ENCODE measurements at regions not wholly inside any gene's neighbourhood (a gene's known extent, or its start where the extent isn't known, plus 50 kb on each side); places are given as distances from the start of the nearest gene placed in this dataset.
"Not testable (repeated sequence)": the region's sequence is repeated elsewhere in the genome, so short reads cannot be mapped to it uniquely, and the experiment has no call there.

DNA sequence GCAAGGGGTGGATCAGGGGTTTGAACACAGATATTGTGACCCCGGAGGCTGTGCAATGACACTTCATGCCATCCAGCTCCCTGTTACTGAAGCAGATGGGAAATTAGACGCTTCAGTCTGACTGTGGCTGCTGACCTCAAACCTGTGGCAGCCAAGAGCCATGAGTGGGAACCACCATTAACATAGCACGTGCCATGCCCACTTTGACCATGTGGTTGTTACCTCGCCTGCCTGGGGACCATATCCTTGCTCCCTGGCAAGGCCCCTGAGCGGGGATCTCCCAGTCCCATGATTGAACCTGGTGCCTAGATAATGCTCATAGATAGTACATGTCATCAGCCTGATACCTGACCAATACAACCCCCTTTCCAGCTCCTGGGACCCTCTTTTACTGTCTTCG is 68.9 kb downstream of the CYP26B1 start:
- DNase-seq, result no peak

DNA sequence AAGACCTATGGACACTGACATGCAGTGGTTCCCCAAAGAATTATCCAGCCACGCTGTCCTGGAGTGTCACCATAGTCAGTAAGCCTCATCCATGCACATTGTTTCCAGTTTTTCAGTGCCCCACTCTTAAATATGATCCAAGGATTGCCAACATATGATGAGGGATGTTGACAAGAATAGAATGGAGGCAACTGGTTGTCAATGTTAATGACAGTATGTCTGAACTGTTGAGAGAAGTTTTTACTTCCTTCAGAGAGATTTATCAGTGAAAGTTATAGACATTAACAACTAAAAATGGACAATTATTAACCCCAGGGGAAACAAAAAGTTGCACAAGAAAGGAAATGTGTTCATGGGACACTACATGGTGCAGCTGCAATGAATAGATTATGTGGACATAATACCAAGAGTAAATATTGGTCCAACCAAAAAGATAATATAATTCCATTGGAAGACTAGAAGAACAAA is 69.9 kb downstream of the CYP26B1 start:
- no peak for DNase-seq

DNA sequence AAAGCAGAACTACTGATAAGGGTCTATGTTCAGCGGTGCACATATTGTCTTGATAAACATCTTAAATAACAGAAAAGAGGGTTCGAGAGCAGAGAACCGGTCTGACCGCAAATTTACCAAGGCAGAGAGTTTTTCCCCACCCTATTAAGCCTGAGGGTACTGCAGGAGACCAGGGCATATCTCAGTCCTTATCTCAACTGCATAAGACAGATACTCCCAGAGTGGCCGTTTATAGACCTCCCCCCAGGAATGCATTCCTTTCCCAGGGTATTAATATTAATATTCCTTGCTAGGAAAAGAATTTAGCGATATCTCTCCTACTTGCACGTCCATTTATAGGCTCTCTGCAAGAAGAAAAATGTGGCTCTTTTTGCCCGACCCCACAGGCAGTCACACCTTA is 74.3 kb downstream of the CYP26B1 start:
- not testable (repeated sequence) for DNase-seq

DNA sequence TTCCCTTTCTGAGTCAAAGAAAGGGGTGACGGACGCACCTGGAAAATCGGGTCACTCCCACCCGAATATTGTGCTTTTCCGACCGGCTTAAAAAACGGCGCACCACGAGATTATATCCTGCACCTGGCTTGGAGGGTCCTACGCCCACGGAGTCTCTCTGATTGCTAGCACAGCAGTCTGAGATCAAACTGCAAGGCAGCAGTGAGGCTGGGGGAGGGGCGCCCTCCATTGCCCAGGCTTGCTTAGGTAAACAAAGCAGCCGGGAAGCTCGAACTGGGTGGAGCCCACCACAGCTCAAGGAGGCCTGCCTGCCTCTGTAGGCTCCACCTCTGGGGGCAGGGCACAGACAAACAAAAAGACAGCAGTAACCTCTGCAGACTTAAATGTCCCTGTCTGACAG is 83.5 kb downstream of the CYP26B1 start:
- DNase-seq, result not testable (repeated sequence)

DNA sequence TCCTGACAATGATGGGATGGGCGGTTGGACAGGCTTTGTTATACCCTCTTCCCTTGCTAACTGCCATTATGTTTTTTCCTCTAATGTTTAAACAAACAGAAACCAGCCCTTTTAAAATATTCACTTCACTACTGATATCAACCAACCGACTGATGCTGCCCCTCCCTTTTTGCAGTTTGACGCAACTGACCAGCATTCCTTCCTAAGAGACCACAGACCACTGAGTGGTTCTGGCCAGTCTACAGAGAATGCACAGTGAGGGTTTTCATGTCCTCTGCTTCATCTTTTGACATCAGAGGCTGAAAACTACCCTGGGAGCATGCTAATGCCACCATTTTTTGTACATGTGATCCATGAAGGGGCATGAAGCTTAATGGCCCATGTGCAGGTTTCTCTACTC is 85.3 kb downstream of the CYP26B1 start:
- DNase-seq, result no peak

DNA sequence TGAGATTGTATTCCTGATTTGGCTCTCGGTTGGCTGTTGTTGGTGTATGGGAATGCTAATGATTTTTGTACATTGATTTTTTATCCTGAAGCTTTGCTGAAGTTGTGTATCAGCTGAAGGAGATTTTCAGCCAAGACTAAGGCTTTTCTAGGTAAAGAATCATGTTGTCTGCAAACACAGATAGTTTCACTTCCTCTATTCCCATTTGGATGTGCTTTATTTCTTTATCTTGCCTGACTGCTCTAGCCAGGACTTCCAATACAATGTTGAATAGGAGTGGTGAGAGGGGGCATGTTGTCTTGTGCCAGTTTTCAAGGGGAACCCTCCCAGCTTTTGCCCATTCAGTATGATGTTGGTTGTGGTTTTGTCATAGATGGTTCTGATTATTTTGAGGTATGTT is 90.4 kb downstream of the CYP26B1 start:
- no peak for DNase-seq

DNA sequence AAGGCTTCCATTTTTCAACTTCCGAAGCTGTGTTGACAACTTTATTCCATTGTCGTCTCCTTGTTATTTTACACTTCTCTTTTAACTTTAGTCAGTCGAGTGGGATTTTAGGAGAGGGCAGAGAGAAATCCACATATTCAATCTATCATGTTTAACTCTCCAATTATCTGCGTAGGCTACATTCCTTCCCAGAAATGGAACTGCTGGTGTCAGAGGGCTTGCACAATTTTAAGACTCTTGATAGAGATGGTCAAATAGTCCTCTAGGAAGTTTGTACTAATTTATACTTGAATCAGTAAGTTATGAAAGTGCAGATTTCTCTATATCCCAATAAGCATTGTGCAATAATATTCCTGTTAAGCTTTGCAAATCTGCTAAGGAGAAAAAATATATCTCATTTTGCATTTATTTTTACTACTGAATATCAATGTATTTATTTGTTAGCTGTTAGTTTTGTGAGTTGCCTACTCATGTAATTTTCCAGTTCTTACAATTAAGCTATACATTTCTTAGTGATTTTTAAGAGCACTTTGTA is 95.6 kb downstream of the CYP26B1 start:
- no peak for DNase-seq

DNA sequence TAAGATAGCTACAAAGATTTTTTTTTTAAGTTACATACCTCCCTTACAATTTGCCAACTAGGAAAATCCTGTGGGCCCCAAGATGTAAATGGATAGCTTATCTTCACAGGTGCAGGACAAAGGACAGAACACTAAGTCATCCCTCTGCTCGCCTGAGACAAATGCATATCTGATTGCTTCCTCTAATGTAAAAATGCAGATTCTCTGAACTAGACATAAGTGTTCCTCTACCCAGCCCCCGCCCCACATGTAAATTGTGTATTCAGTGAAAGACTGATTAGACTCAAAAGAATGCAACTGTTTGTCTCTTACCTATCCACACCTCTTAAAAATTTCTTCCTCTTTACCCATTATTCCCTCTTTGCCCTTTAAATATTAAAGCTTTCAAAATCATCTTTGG is 96.5 kb downstream of the CYP26B1 start:
- no peak for DNase-seq

DNA sequence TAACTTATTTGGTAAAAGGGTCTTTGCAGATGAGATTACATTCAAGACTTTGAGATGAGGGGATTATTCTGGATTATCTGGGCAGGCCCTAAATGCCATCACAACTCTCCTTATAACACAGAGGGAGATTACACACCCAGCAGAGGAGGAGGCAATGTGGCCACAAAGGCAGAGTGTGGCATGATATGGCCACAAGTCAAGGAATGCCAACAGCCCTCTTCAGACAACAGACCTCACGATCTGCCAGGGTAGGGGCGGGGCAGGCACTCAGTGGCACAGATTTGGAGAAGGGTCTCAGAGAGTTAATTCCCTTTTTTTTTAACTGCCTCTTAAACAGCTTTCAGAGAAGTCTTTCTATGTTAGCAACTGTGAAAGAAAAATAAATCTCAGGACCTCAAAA is 96.9 kb downstream of the CYP26B1 start:
- DNase-seq, result no peak

DNA sequence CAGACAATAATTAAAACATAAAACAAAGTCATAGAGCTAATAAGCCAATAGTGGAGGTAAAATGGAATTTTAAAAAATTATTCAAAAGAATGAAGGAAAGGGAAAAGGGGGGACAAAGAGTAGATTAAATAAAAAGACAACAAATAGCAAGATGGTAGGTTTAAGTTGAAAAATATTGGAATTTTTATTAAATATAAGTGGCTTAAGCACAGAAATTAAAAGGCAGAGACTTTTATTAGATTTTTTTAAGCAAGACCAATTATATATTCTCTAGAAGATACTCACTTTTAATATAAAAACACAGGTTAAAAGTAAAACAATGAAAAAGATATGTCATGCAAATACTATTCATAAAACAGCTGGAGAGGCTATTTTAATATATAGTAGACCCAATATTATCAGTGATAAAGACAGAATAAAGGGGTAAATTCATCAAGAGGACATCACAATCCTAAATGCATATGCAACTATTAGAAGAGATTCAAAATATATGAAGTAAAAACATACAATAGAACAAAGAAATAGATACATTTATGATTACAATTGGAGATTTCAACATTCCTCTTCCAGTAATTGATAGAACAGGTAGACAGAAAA is 98.7 kb downstream of the CYP26B1 start:
- DNase-seq, result no peak

DNA sequence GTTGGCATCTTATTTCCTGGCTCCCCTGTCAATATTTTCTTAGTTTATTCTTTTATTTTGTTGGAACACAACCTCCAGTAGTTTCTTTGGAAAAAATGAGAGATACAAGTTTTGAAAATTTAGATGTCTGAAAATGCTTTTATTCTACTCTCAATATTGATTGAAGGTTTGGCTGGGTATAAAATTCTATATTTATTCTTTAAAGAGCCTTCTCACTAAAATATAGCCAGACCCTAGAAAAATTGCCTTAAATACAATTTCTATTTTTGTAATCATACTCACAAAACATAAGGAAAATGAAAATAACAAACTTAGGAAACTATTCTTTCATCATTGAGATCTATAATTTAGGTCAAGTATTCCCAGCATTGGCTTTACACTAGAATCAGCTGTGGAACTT is 103.7 kb downstream of the CYP26B1 start:
- no peak for DNase-seq

DNA sequence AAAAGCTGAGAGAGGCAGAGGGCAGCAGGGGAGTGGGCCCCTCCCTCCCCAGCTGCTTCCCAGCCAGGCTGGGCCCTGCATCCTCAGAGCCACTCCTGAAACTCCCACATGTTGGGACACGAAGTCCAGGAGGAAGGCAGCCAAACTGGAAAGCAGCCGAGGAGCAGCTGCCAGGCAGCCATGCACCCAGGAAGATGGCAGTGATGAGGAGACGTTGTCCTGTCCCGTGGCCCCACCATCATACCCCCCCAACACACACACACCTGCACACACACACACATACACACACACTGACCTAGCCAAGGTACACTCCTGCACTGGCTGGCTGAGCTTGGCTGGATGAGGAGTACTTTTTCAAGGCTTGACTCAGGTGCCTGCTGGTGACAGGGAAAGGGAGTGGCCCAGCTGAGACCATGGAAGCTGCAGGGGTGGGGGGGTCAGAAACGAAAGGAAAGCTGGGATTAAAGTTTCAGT is 106.0 kb downstream of the CYP26B1 start:
- DNase-seq, result no peak

DNA sequence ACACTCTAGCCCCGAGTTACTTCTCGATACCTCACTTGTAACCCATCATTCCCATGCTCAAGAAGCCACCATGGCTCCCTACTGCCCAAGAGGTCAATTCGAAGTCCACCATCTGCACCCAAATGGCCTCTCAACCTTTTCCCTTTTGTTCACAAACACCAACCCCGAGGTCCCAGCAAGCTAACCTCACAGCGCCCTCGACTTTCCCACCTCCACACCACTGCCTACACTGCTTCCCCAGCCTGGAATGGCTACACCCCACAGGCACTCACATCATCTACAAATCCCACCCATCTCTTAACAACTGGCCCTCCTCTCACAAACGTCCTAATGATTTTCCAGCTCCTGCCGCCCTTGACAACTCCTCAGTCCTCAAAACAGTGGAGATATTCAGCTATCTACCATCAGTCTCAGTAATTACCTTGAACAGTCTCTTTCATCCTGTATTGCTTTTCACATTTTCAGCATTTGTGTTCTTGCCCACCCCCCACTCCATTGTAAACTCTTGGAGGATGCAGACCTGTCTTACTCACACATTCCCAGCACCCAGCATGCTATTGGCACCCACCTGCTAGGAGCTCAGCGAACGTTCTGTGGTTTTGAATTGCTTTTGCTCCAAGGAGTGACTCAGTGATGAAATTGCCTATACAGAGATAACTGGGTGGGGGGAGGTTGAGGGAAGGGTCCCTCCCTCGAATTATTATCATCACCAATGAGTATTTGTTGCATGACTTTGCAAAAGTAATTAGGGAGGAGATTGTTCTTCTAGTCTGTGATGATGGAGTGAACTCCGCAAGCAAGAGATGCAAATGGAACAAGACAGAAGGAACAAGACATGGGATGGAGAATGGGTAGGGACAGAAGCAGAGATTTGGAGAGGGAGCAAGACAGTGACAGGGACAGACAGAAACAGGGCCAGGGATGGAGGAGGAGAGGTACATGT is 106.8 kb downstream of the CYP26B1 start:
- DNase-seq, result no peak

DNA sequence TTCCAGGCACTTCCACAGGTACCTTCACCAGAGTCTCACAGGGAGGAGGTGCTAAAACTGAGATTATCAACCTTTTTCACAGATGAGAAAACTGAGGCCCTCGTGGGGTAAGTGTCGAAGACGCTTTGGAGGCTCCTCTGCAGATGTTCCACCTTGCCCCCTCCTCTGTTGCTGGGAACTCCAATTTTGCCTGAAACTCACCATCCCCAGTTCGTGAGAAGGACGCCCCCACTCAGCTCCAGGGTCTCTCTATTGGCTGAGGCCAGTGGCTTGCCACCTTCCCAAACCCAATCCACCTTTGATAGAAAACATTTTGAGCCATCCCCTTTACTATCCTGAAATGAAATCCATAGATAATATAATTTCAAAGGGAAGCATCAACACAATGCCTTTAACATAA is 109.1 kb downstream of the CYP26B1 start:
- DNase-seq, result no peak

DNA sequence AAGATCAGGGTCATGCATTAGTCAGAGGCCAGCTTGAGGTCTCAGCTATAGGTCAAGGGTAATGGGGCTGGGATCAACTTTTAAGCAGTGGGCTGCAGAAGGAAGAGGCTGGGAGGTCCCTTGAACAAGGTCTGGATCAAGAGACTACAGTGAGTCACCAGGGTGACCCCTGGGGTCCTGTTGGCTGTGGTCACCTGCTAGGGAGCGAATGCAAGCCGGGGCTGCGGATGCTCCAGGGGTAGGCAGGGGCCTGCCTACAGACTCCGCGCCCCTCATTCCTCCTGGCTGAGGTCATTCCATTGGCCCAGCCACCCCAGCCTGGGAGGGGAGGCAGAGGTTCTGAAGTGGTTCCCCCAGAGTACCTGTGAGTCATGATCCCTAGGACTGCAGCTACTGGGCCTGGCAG is 110.4 kb downstream of the CYP26B1 start:
- no peak for DNase-seq

DNA sequence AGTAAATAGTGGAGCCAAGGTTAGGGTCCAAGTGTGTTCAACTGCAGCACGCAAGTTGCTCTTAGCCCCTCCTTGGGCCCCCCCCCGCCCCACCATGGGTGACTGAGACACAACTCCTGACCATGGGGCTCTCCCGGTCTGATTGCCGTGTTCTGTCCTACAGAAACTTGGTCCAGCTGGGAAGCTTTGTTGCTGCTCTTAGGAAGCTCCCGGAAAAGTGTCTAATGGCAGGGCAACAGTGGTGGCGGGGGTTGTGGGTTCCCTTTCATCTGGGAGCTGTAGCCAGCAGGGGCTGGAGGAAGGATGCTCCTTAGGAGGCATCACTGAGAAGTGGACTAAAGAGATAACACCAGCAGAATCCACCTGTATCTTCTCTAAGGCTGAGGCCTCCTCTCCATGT is 111.1 kb downstream of the CYP26B1 start:
- no peak for DNase-seq

DNA sequence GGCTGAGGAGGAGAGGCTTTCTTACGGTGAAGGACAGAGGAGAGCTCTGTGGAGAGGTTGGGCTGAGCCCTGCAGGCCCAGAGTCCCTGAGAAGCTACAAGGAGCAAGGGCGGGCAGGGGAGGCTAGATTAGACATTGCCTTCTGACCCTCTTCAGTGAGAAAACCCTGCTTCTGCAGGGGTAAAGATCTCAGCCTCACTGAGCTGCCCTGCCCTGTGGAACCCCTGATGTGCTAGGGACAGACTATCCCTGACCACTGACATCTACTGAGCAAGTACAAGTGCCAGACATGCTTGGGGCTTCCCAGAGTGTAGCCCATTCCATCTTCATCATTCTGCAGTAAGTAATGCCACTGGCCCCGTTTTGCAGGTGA is 111.5 kb downstream of the CYP26B1 start:
- no peak for DNase-seq

DNA sequence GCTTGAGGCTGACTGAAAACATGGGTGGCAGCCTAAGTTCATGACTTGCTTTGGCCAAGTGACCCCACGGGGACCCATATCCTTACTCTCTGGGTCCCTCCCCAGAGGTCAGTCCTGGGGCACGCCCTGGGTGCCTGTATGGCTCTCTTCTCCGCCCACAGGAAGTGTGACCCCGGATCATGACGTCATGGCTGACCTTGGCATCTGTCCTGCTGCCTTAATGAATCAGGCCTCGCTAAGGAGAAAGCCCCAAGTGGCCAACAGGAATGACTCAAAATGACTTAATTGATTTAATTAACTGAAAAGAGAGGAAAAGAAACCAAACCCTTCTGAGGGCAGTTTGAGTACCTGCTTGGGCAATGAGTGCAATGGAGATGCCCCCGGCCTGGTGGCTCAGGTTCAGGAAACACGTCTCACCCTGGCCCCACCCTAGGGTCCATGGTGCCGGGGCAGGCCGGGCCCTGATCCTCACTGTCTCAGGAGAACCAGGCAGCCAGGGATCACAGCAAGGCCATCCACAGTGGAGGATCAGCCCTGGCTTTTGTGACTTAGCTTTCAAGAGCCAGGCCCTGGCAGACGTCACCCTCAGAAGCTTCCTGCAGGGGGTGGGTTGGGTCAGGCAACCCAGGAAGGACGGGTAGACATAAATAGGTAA is 112.0 kb downstream of the CYP26B1 start:
- no peak for DNase-seq

DNA sequence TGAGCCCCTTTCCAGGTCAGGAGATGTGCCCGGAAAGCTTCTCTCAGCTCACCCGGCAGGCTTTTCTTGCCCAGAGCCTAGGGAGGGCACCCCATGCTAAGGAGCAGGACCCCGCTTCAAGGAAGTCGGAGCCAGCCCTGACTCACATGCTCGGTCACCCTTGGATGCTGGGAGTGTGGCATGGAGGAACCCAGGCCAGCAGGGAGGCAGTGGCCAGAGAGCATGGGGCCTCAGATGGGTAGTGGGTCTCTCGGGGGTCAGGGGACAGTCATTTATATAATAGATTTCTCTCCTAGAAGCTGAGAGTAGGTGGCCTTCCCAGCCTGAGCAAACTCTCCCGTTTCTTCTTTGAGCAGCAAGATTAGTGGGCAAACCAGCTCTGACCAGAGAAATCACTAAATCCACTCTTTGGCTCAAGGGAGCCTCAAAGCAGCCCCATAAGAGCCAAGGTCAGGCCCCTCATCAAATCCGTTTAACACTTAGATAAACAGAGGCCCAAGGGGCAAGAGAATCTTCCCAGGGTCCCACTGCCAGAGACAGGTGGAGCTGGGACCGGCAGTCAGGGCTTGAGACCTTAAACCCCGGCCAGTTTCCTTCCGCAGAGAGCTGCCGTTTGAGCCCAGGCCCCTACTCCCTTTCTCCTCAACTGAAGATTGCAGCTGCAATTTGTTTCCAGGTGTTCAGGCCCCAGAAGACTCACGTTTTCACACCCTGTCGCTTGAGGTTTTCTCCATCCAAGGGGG is 113.1 kb downstream of the CYP26B1 start:
- DNase-seq, result no peak

DNA sequence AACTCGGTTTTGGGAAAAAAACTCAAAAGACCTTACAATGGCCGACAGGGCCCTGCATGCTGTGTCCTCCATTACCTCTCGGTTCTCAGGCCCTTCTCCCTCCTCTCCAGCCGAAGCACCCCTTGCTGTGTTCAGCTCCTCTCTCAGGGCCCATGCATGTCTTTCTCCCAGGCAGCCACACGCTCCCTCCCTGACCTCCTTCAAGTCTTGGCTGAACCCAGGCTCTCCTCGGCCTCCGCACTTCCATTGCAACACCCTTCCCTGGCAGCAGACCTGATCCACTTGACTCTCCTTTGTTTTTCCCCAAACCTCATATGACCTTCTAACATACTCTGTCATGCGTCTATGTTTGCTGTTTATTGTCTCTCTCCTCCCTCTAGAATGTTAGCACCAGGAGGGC is 114.0 kb downstream of the CYP26B1 start:
- DNase-seq, result no peak

DNA sequence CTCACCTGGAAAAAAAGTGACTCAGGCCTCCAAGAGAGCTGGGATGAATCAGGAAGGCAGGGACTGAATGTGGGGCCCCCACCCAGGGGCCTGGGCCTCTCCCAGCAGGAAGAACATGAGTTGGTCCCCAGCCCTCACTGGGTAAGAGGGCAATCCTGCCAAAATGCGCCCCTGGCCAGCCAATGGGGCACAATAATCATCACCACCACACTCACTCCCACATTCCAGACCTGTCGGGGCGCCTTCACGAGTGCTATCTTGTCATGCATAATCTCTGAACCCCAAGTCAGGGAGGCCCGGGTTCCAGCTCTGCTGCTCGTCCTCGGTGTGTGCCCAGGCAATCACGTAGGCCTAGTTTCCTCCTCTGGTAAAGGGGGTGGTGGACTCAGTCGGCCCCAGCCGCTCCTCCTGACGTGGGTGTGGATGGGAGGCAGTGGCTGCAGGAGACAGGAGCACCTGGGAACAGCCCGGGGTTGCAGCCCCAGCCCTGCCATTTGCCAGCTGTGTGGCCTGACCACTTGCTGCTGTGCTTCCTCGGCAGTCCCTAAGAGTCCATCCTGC is 115.1 kb downstream of the CYP26B1 start:
- DNase-seq, result no peak

DNA sequence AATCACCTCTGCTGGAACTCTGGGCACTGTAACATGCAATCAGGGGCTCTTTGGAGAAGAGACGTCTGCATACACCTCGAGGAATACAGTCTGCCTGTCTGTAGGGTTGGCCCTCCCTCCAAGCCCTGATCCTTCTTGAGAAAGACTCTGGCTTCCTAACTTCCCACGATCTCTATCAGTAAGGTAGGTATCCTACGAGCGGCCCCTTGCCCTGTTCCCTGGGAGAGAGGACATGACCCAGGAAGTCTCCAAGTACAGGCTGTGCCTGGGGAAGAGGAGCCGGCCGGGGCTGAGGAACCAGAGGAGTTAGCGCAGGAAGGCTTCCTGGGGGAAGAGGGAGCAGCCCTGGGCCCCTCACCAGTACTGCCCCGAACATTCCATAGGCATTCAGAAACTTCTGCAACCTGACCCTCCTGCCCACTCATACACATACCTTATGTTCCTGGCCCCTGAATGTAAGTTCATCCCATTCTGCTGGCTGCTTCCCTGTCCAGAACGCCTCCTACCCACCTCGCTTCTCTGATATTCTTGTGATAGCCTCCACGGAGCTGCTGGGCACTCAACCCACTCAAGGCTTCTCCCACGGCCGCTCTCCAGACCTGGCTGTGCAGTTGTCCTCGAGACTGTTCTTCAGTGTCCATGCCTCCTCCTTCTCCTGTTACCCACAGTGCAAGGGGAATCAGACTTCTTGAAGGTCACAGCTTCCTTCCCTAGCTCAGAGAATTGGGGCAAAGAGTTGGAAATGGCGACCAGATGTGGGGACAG is 116.1 kb downstream of the CYP26B1 start:
- DNase-seq, result no peak

Measured in CD4-positive, alpha-beta T cell treated with Interleukin-17A for 1 hour (primary cell).